LoVo (cell line): ENCODE measurements at regions not wholly inside any gene's neighbourhood (a gene's known extent, or its start where the extent isn't known, plus 50 kb on each side); places are given as distances from the start of the nearest gene placed in this dataset.
"Not testable (repeated sequence)": the region's sequence is repeated elsewhere in the genome, so short reads cannot be mapped to it uniquely, and the experiment has no call there.

Experiments used
- DNase-seq: peaks from one replicate; pipeline ENCODE4 v3.0.0-alpha.2; 2016; ENCODE audit warnings: low spot score

DNA sequence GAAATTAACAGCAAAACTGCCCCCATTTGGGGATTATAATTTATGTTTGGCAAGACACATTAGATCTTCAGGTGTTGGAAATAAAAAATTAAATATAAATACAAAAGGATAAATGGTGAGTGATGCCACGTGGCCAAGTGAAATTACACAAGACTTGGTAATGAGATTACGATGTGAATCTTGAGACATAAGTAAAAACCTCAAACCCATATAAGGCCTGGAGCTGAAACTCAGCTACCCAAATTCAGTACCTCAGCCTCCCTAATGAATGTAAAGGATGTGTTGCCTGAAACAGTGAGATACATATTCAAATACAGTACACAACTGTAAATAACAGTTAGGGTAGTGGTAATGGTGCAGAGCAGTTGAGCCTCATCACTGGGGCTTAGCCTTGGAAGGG is 1146.6 kb downstream of the OTOL1 start:
- DNase-seq = no peak

DNA sequence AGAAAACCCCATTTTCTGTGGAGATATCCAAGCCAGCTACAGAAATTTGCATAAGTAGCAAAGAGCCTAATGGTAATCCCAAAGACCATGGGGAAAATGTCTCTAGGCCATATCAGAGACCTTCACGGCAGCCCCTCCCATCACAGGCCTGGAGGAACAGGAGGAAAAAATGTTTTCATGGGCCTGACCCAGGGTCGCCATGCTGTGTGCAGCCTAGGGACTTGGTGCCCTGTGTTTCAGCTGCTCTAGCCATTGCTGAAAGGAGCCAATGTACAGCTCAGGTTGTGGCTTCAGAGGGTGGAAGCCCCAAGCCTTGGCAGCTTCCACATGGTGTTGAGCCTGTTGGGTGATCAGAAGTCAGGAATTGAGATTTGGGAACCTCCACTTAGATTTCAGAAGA is 1150.7 kb downstream of the OTOL1 start:
- no peak for DNase-seq

DNA sequence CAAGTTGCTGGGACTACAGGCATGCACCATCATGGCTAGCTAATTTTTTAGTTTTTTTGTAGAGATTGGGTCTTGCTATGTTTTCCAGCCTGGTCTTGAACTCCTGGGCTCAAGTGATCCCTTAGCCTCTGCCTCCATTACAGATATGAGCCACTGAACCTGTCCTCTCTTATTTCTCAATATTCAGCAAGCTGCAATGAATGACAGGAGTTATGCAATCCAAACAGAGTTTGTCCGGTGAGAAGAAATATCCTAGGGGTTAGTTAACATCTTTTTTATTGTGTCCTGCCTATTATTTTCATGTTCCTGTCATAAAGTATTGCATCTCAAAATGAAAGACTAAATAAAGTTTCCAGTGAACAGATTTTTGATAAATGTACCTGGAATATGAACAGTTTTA is 1161.4 kb downstream of the OTOL1 start:
- no peak for DNase-seq

DNA sequence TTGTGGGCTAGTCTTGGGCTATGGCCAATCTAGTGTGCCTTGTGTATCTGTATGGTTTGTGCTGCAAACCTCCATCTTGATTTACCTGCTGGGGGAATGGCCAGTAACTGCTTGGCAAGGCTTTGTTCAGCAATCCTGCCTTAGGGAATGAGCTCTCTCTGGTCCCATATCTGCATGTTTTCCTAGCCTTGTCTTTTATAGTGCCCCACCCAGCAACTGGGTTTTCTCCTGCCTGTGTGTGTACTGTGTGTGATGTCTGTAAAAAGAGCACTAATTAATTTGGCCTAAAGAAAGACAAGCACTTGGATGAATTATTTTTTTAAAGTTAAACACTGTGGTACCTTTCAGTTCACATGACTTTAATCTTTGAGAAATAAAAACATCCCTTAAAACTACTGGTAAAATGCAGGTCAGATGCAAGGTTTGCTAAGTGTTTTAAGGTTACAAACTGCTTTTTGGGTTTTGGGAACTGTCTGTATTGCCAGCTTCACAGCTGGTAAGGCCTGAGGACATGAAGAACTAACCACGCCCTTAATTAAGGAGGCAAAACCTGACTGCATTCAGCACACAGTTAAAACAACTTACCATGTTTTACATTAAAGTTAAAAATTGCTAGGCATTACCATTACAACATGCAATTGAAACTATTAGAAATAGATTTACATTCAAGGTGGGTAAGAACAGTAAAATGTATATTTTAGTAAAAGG is 1169.2 kb downstream of the OTOL1 start:
- DNase-seq = no peak

DNA sequence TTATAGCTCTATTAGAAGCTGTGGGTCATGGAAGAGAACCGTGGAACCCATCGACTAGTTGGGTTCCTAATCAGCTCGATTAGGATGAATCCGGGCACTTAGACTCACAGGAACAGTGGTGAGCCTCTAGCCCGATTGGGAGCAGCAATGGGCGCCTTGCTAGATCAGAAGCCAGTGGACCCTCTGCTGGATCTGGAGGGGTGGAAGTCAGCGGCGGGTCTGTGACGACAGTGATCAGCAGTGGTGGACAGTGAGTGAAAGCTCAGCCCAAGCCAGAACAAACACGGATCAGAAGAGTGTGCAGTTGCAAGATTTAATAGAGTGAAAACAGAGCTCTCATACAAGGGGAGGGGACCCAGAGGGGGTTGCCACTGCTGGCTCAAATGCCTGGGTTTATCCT is 1170.2 kb downstream of the OTOL1 start:
- DNase-seq = no peak

DNA sequence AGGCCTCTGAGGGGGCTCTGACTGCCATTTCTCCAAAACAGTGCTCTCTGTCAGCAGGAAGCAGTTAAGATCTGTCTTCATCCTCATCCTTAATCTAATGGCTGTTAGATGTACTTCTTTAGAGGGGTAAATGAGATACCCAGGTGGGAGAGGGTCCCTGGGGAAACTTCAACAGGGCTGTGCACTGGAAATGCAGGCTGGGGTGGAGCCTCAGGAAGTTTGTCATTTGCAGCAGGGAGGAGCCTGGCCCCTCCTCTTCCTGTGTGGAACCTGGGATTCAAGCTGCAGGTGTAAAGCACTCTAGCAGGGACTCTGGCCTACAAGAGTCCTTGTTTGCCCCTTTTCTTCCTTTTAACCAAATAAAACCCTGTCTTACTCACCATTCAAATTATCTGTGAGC is 1173.6 kb downstream of the OTOL1 start:
- no peak for DNase-seq

DNA sequence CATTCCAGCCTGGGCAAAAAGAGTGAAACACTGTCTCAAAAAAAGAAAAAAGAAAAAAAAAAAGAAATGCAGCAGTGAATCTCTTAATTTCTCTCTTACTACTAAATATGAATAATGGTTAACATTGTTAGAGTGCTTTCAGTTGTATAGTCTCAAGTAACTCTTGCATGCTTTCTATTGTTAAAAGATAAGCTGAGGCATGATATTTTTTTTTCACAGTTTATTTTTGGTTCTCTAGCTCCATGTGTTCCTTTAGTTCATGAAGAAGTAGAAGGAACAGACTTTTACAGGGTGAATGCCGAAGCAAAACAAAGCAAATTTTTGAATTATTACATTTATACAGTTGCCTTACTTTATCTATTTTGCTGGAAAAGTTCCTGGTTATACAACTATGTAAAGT is 1180.9 kb downstream of the OTOL1 start:
- DNase-seq = no peak

DNA sequence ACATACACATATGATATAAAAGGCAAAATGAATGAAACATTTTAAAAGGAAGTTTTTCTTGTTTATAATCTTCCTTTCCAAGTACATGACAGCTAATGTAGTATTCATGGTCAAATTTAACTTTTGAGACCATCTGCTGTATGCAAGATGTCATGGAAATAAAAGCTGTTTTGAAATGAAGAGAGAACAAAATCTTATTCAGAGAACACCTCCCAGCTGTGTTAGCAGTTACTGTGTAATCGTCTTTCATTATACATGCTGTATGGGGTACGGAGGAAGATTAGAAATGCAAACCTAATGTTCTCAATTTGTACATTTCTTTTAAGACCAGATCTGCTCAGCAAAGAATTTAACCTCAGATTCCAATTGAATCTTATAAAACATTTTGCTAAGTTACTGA is 1182.3 kb downstream of the OTOL1 start:
- DNase-seq = no peak

DNA sequence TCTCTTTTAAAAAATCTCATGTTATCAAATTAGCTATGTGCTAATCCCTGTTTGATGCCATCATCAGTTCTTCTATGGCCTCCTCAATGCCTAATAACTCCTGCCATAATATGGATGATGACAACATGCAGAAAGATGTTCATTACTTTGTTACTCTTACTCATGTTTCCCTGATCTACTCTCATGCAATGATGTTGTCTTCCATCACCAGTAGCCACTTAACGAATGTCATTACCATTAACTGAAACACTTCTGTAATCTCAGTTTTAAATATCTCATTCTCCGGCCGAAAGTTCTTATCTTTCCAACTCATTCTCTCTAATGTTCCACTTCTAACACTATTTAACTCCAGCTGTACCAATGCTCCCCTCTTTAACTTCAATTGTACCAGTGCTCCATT is 1187.7 kb downstream of the OTOL1 start:
- DNase-seq = no peak

DNA sequence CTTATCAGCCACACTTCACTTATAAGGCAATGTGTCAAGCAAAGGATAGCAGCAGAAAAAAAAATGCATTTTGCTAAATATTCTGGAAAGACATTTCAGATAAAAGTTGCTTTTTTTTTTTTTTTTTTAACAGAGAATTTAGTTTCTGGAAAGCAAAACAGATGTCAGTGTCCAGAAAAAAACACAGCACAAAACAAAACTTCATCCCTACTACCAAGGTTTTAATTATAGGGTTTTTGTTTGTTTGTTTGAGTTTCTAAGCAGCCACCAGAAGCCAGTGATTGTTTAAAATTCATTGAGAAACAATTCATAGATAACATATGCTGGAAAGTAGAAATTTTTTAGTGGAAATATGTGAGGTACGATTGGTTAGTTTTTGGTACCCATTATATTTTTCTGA is 1202.7 kb downstream of the OTOL1 start:
- DNase-seq = no peak

DNA sequence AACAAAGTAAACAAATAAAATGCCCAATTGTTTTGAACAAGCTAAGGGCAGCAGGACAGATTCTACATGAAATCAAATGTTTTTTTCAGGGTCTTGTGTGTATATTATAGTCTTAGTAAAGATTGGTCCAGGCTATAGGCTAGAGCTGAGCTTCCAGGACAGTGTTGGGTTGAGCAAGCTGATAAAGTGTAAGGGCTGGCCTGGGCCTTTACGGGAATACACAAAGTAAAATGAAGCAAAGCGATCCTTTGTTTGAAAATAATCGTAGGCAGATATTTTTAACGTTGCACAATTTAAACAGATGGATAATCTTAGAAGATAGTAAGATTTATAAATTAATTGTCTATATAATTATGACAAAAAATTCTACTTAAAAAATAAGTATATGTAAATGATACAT is 1204.6 kb downstream of the OTOL1 start:
- DNase-seq = no peak

DNA sequence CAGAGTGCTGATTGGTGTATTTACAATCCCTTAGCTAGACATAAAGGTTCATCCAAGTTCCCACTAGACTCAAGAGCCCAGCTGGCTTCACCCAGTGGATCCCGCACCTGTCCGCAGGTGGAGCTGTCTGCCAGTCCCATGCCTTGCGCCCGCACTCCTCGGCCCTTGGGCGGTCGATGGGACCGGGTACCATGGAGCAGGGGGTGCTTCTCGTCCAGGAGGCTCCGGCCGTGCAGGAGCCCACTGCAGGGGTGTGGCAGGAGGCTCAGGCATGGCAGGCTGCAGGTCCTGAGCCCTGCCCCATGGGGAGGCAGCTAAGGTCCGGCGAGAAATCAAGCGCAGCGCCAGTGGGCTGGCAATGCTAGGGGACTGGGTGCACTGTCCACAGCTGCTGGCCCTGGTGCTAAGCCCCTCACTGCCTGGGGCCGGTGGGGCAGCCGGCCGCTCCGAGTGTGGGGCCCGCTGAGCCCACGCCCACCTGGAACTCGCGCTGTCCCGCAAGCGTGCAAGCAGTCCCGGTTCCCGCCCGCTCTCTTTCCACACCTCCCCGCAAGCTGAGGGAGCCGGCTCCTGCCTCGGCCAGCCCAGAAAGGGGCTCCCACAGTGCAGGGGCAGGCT is 1206.3 kb downstream of the OTOL1 start:
- DNase-seq = no peak

DNA sequence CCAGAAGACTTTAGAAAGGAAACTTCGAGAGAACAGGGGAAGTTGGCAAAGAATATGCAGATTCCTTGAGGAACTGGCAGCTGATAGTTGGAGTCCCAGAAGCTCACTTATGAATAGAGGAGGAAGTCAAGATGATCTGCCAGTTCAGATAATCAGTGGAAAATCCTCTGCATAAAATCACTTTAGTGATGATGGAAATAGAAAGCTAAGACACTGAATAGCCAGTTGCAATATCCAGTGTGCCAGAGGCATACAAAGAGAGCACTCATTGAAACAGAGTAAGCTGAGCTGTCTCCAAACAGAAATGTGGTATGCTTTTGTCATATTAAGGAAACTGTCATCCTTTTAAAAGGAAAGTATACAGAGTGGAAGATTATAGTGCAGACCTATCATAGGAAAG is 1207.6 kb downstream of the OTOL1 start:
- DNase-seq = no peak

DNA sequence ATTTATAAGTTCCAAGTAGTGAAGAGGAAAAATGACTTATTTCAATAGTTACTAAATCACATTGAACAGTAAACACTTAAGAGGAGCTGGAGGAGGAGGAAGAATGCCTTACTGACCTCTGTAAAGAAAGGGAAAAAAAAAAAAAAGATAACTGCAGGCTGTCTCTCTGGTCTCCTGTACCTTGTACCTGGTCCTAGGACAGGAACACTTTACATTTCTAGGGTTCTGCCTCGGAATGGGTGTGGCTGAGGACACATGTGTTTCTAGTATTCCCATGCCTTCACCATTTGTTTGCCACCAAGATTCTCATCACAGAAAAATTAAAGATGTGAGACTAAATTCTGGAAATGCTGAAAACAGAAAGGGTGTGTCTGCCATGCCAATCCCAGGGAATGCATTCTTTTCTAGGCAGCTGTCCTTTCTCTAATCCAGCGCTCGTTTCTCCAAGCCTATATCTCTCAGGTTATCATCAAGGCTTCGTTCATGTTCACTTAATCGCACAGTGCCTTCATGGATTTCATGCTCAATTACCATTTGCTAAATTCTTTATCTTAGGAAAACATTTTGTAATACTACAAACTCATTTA is 1208.3 kb downstream of the OTOL1 start:
- DNase-seq = no peak

DNA sequence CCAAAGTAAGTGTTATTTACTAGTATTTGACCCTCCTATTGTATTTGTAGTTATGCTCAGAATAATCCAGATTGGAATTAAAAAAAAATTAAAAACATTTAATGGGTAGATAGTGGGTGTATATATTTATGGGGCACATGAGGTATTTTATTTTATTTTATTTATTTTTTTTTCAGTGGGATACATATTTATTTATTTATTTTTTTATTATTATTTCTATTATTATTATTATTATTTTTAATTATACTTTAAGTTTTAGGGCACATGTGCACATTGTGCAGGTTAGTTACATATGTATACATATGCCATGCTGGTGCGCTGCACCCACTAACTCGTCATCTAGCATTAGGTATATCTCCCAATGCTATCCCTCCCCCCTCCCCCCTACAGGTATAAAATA is 1211.8 kb downstream of the OTOL1 start:
- not testable (repeated sequence) for DNase-seq

DNA sequence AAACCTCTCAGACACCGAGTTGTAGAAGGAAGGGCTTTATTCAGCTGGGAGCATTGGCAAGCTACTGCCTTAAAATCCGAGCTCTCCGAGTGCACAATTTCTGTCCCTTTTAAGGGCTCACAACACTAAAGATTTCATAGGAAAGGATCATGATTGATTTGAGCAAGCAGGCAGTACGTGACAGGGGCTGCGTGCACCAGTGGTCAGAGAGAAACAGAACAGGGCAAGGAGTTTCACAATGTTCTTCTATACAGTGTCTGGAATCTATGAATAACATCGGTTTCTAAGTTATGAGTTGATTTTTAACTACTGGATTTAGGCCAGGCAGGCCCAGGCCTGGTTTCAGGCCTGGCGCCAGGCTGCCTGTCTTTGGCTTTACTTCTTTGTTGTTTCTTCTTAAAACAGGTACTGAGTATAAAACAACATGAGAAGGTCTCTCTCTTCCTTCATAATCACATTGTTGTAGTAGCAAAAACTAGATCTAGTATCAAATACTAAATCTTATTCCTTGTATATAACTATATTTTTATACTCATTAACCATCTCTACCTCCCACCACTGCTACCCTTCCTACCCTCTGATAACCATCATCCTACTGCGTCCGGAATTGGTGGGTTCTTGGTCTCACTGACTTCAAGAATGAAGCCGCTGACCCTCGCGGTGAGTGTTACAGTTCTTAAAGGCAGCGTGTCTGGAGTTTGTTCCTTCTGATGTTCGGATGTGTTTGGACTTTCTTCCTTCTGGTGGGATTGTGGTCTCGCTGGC is 1212.5 kb downstream of the OTOL1 start:
- not testable (repeated sequence) for DNase-seq

DNA sequence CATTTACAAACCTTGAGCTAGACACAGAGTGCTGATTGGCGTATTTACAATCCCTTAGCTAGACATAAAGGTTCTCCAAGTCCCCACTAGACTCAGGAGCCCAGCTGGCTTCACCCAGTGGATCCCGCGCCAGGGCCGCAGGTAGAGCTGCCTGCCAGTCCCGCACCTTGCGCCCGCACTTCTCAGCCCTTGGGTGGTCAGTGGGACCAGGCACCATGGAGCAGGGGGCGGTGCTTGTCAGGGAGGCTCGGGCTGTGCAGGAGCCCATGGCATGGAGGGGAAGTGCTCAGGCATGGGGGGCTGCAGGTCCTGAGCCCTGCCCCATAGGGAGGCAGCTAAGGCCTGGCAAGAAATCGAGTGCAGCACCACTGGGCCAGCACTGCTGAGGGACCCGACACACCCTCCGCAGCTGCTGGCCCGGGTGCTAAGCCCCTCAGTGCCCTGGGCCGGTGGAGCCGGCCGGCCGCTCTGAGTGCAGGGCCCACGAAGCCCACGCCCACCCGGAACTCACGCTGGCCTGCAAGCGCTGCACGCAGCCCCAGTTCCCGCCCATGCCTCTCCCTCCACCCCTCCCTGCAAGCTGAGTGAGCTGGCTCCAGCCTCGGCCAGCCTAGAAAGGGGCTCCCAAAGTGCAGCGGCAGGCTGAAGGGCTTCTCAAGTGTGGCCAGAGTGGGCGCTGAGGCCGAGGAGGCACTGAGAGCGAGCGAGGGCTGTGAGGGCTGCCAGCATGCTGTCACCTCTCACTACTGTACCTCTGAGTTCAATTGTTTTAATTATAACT is 1213.9 kb downstream of the OTOL1 start:
- no peak for DNase-seq

DNA sequence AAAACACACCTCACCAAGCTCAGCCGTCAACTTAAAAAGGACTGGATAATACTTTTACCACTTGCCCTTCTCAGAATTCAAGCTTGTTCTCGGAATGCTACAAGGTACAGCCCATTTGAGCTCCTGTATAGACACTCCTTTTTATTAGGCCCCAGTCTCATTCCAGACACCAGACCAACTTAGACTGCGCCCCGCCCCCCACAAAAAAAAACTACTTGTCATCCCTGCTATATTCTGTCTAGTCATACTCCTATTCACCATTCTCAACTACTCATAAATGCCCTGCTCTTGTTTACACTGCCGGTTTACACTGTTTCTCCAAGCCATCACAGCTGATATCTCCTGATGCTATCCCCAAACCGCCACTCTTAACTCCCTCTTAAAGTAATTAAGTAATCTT is 1220.5 kb downstream of the OTOL1 start:
- not testable (repeated sequence) for DNase-seq

DNA sequence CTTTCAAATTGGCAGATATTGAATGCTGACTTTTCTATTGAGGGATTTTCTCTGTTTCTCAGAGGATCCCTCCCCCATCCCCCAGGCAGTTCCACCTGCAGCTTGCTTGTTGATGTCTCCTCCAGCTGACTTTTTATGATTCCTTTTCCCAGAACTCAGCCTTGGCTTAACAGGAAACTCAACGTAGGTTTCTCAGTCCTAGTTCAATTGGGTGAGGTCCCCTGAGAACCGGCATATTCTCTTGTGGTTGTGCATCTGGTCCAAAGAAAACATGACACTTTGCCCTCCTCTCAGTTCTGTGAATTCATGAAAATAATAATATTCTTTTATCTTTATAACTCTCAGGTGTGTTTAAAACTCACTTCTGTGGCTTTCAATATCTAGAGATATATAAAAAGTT is 1222.1 kb downstream of the OTOL1 start:
- DNase-seq = peak; percentile 11

DNA sequence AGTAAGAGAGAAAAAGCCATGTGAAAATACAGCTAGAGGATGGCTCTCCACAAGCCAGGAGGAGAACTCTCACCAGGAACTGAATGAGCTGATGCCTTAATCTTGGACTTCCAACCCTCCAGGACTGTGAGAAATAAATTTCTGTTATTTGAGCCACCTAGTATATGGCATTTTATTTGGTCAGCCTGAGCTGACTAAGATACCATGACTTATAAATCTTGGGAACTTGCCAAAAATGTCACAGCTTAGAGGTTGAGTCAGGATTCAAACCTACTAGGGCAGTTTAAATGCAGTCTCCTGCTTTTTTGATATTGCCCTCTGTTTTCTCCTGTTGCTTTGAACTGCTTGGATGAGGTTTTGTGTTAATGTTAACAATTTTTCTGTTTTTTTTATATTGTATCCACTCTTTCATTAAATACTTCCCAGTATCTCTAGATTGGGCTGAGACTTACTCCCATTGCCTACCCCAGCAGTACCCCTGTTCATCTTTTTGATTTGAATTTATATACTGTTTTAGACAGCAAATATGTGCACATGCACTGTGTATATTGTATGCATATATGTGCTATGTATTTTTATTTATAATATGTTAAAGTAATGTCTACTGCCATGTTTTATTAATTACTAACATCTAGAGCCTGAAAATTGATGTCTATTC is 1223.2 kb downstream of the OTOL1 start:
- peak; percentile 82 for DNase-seq

DNA sequence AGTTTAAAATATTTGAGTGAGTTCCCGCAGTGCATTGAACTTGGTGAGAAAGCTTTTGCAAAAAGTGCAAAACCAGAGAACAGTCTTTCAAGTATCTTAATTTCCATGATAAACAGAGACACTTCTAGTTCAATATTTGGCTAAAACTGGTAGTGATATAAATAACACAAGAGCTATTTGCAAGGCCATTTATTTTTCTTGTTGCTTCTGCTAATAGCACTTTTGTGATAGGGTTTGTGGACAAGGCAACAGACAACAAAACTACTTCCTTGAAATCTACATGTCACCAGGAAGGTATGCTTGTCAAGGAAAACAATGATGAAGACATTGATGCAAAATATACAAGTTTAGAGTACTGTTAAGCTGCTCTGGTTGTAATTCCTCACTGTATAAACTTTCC is 1225.1 kb downstream of the OTOL1 start:
- DNase-seq = no peak

DNA sequence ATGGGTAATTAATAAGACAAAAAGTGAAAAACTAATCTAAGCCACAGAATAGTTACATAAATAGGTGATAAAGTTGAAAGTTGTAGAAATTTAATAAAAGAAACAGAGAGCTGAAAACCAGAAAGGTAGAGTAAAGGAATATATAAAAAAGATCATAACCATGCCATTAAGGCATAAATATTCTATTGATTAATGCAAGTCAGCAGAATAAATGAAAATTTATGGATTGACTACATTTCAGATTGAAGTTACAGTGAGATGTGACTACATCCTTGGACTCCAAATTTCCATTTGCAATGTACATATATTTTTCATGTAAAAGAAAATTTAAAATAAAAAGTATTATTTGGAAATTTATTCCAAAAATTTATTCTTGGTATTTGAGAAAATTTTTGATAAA is 1225.7 kb downstream of the OTOL1 start:
- DNase-seq = no peak
